HG02870 (cell line): ENCODE measurements at regions not wholly inside any gene's neighbourhood (a gene's known extent, or its start where the extent isn't known, plus 50 kb on each side); places are given as distances from the start of the nearest gene placed in this dataset.
"Not testable (repeated sequence)": the region's sequence is repeated elsewhere in the genome, so short reads cannot be mapped to it uniquely, and the experiment has no call there.

Experiments
- ATAC-seq: cut with Tn5 transposase; IDR thresholded peaks from one replicate; pipeline ENCODE4 v1.9.1; 2021; ENCODE audit warnings: mild to moderate bottlenecking, moderate library complexity; ENCODE audit not compliant: unreplicated experiment

GRCh38 chr3:30457726-30458125, 148.7 kb upstream of the TGFBR2 start:
- no peak for ATAC-seq

- ATAC-seq: no peak
Measured at GRCh38 chr3:30458376-30459171, 147.8 kb upstream of the TGFBR2 start.

- no peak for ATAC-seq
Measured at GRCh38 chr3:30461311-30461710, 145.1 kb upstream of the TGFBR2 start.

- no peak for ATAC-seq
Measured at GRCh38 chr3:30462721-30463470, 143.5 kb upstream of the TGFBR2 start.

GRCh38 chr3:30464381-30464780, 142.0 kb upstream of the TGFBR2 start:
- ATAC-seq: no peak

- ATAC-seq: no peak
Measured at GRCh38 chr3:30465454-30465853, 140.9 kb upstream of the TGFBR2 start.

- no peak for ATAC-seq
Measured at GRCh38 chr3:30467596-30468238, 138.7 kb upstream of the TGFBR2 start.

- no peak for ATAC-seq
Measured at GRCh38 chr3:30469133-30469532, 137.3 kb upstream of the TGFBR2 start.

GRCh38 chr3:30470496-30470895, 135.9 kb upstream of the TGFBR2 start:
- no peak for ATAC-seq

- no peak for ATAC-seq
Measured at GRCh38 chr3:30471066-30471465, 135.3 kb upstream of the TGFBR2 start.

GRCh38 chr3:30471796-30472489, 134.5 kb upstream of the TGFBR2 start:
- no peak for ATAC-seq

- no peak for ATAC-seq
Measured at GRCh38 chr3:30473374-30474051, 132.9 kb upstream of the TGFBR2 start.

GRCh38 chr3:30474371-30474770, 132.0 kb upstream of the TGFBR2 start:
- ATAC-seq: no peak

GRCh38 chr3:30475038-30475808, 131.2 kb upstream of the TGFBR2 start:
- ATAC-seq: peak; percentile 92

GRCh38 chr3:30475809-30476178, 130.6 kb upstream of the TGFBR2 start:
- no peak for ATAC-seq

- ATAC-seq: no peak
Measured at GRCh38 chr3:30476368-30477084, 129.9 kb upstream of the TGFBR2 start.

GRCh38 chr3:30477149-30477921, 129.1 kb upstream of the TGFBR2 start:
- ATAC-seq: no peak

- ATAC-seq: not testable (repeated sequence)
Measured at GRCh38 chr3:30479737-30480136, 126.7 kb upstream of the TGFBR2 start.
